ENCODE measurements at regions not wholly inside any gene's neighbourhood (a gene's known extent, or its start where the extent isn't known, plus 50 kb on each side); places are given as distances from the start of the nearest gene placed in this dataset.

- TF ChIP-seq HDAC6 (IDR thresholded peaks at IDR 0.05; ENCODE audit: low read depth, low read length) (no peak), SALL1 (CRISPR knock-in tag; IDR thresholded peaks at IDR 0.05) (peak; percentile 76; the same call in 1 of the 2 replicates), RNF219 (CRISPR knock-in tag; IDR thresholded peaks at IDR 0.05) (no peak), CHCHD3 (CRISPR knock-in tag; IDR thresholded peaks at IDR 0.05) (no peak), NCOA2 (CRISPR knock-in tag; IDR thresholded peaks at IDR 0.05) (peak; percentile 64; the same call in 1 of the 2 replicates), FOSL1 (CRISPR knock-in tag; IDR thresholded peaks at IDR 0.05; ENCODE audit: borderline replicate concordance) (no peak), KLF9 (CRISPR knock-in tag; IDR thresholded peaks at IDR 0.05; ENCODE audit: low read depth) (no peak), ZNF691 (CRISPR knock-in tag; IDR thresholded peaks at IDR 0.05; ENCODE audit: borderline replicate concordance, low read depth) (no peak), ZSCAN31 (CRISPR knock-in tag; IDR thresholded peaks at IDR 0.05; ENCODE audit: low read depth) (no peak), SIX1 (CRISPR knock-in tag; IDR thresholded peaks at IDR 0.05; ENCODE audit: borderline replicate concordance) (no peak), ZNF576 (CRISPR knock-in tag; IDR thresholded peaks at IDR 0.05) (no peak), FOXK1 (CRISPR knock-in tag; IDR thresholded peaks at IDR 0.05; ENCODE audit: borderline replicate concordance, low read depth) (peak; percentile 62; the same call in 1 of the 2 replicates), CSRNP1 (CRISPR knock-in tag; IDR thresholded peaks at IDR 0.05) (no peak), GATAD2A (CRISPR knock-in tag; IDR thresholded peaks at IDR 0.05) (peak; percentile 81), RFXANK (CRISPR knock-in tag; IDR thresholded peaks at IDR 0.05) (no peak), ZNF24 (IDR thresholded peaks at IDR 0.05) (no peak), SRY (CRISPR knock-in tag; IDR thresholded peaks at IDR 0.05) (no peak), BATF2 (CRISPR knock-in tag; IDR thresholded peaks at IDR 0.05) (no peak), KDM1A (CRISPR knock-in tag; IDR thresholded peaks at IDR 0.05) (0 out of 2 replicates have a peak, but pooled peaks have one; percentile 25), ZNF670 (CRISPR knock-in tag; IDR thresholded peaks at IDR 0.05; ENCODE audit: borderline replicate concordance) (no peak)
- TF ChIP-seq, protein P1, sequence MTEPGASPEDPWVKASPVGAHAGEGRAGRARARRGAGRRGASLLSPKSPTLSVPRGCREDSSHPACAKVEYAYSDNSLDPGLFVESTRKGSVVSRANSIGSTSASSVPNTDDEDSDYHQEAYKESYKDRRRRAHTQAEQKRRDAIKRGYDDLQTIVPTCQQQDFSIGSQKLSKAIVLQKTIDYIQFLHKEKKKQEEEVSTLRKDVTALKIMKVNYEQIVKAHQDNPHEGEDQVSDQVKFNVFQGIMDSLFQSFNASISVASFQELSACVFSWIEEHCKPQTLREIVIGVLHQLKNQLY (CRISPR knock-in tag; IDR thresholded peaks at IDR 0.05): peak; percentile 94
- TF ChIP-seq, protein P2, sequence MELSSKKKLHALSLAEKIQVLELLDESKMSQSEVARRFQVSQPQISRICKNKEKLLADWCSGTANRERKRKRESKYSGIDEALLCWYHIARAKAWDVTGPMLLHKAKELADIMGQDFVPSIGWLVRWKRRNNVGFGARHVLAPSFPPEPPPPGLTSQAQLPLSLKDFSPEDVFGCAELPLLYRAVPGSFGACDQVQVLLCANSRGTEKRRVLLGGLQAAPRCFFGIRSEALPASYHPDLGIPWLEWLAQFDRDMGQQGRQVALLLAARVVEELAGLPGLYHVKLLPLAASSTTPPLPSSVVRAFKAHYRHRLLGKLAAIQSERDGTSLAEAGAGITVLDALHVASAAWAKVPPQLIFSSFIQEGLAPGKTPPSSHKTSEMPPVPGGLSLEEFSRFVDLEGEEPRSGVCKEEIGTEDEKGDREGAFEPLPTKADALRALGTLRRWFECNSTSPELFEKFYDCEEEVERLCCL (CRISPR knock-in tag; IDR thresholded peaks at IDR 0.05; ENCODE audit: borderline replicate concordance): no peak
Measured at GRCh38 chr22:23467721-23468294, 112.3 kb downstream of the IGLL1 start (continued).
